ENCODE measurements at regions not wholly inside any gene's neighbourhood (a gene's known extent, or its start where the extent isn't known, plus 50 kb on each side); places are given as distances from the start of the nearest gene placed in this dataset.

DNA sequence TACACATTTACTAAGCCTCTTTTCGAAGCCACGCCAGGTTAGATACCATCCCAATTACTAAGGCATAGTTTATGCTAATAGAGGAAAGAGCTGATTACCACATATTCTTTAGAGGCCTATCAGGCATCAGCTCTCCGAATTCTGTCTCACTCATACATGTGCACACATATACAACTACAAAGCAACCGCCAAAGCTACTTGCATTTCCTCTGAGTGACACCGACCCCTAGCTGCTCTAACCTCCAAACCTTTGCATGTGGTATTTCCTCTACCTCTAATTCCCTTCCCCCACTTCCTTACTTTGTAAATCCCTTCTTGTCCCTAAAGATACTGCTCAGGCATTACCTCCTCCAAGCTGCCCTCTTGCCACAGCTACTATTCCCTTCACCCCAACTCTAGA lies 107.2 kb downstream of the DUSP6 start:
- TF ChIP-seq BHLHE40 (IDR thresholded peaks at IDR 0.05; ENCODE audit: low read depth, low read length), result no peak
- no peak for TF ChIP-seq MAFK (IDR thresholded peaks at IDR 0.05; ENCODE audit: partially characterized antibody)
- TF ChIP-seq FOSB (CRISPR knock-in tag; IDR thresholded peaks at IDR 0.05), result no peak
- TF ChIP-seq, protein P1, sequence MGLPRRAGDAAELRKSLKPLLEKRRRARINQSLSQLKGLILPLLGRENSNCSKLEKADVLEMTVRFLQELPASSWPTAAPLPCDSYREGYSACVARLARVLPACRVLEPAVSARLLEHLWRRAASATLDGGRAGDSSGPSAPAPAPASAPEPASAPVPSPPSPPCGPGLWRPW (IDR thresholded peaks at IDR 0.05), result no peak
- no peak for TF ChIP-seq EHF (CRISPR knock-in tag; IDR thresholded peaks at IDR 0.05)
- TF ChIP-seq PHF8 (IDR thresholded peaks at IDR 0.05; ENCODE audit: borderline replicate concordance, low read depth), result no peak
- TF ChIP-seq SREBF2 (IDR thresholded peaks at IDR 0.05), result no peak
- TF ChIP-seq RARB (CRISPR knock-in tag; IDR thresholded peaks at IDR 0.05), result no peak
- no peak for TF ChIP-seq ZNF302 (CRISPR knock-in tag; IDR thresholded peaks at IDR 0.05)
- TF ChIP-seq, protein P2, sequence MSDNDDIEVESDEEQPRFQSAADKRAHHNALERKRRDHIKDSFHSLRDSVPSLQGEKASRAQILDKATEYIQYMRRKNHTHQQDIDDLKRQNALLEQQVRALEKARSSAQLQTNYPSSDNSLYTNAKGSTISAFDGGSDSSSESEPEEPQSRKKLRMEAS (IDR thresholded peaks at IDR 0.05), result no peak
- TF ChIP-seq ZFP36 (IDR thresholded peaks at IDR 0.05; ENCODE audit: borderline replicate concordance, partially characterized antibody), result no peak
- TF ChIP-seq POLR2AphosphoS2 (conservative IDR thresholded peaks at IDR 0.05; ENCODE audit: low read length), result no peak
- TF ChIP-seq, protein P3, sequence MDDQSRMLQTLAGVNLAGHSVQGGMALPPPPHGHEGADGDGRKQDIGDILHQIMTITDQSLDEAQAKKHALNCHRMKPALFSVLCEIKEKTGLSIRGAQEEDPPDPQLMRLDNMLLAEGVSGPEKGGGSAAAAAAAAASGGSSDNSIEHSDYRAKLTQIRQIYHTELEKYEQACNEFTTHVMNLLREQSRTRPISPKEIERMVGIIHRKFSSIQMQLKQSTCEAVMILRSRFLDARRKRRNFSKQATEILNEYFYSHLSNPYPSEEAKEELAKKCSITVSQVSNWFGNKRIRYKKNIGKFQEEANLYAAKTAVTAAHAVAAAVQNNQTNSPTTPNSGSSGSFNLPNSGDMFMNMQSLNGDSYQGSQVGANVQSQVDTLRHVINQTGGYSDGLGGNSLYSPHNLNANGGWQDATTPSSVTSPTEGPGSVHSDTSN (IDR thresholded peaks at IDR 0.05), result no peak
- POLR2A ChIA-PET, result no interaction called here
- ATAC-seq (no peak), DNase-seq (ENCODE audit: low read depth in 1 of 2, low spot score in 1 of 2) (no peak), FAIRE-seq (no peak)
- Histone ChIP-seq H3K9me3 (no peaks in the 10 kb centered on the region), H3K4me2 (no peak overlapping the region), H3K4me3 (no peak overlapping the region), H3K4me1 (no peaks in the 10 kb centered on the region), H3K27ac (no peak overlapping the region)
- CTCF ChIA-PET, result interaction anchor here (0.9 to 1.3 kb wide), 2 partner anchors 10 to 17 kb away, joined by 3 read pairs; no protein-coding TSS in a partner anchor
- WGBS (ENCODE audit: missing lambda C conversion rate), result 63% methylated on average over 5 of the region's 5 CpGs

DNA sequence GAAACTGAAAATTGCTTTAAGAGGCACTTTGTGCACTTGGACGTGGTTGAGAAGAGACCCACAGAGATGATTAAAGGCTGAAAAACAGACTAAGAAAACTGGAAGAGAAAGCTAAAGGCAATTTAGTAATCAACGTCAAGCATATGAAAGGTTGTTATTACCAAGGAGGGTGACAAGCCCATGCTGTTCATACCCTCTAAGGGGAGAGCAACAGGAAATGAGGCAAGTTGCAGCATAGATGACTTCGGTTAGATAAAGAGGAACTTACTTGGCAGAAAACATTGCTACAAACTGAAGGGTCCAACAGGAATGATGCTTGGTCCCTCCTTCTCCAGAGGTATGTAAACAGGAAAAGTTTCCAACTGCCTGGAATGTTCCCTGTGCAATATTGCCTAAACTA lies 107.8 kb downstream of the DUSP6 start:
- Histone ChIP-seq H3K4me1 (no peaks in the 10 kb centered on the region), H3K4me3 (no peak overlapping the region), H3K9me3 (no peaks in the 10 kb centered on the region), H3K4me2 (no peak overlapping the region), H3K27ac (no peak overlapping the region)
- ATAC-seq (no peak), FAIRE-seq (no peak), DNase-seq (ENCODE audit: low read depth in 1 of 2, low spot score in 1 of 2) (no peak)
- ChIA-PET CTCF (no interaction called here), POLR2A (no interaction called here)
- 52% methylated on average over 3 of the region's 3 CpGs for WGBS (ENCODE audit: missing lambda C conversion rate)
- TF ChIP-seq ESRRA (IDR thresholded peaks at IDR 0.05; ENCODE audit: borderline replicate concordance, low read length), result no peak

DNA sequence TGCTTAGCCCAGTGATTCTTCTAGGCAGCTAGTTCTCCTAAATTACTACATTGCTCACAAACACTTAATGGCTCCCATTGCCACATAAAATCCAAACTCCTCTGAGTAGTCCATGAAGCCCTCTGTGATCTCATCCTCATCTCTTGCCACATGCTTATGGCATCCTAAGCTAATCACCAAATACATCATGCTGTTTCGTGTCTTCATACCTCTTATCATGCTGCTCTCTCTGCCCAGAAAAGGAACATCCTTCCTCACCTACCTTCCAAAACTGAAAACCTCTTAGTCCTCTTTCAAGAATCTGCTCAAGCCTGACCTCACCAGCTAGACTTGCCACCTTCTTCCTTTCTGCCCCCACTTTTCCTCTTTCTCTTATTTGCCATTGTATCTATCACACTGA lies 108.5 kb downstream of the DUSP6 start:
- TF ChIP-seq, protein P2 (IDR thresholded peaks at IDR 0.05), result no peak
- no peak for TF ChIP-seq RFX5 (IDR thresholded peaks at IDR 0.05)
- TF ChIP-seq GATA3 (IDR thresholded peaks at IDR 0.05; ENCODE audit: borderline replicate concordance), result no peak
- no peak for TF ChIP-seq HOXB13 (CRISPR knock-in tag; IDR thresholded peaks at IDR 0.05; ENCODE audit: low read depth)
- TF ChIP-seq, protein P4, sequence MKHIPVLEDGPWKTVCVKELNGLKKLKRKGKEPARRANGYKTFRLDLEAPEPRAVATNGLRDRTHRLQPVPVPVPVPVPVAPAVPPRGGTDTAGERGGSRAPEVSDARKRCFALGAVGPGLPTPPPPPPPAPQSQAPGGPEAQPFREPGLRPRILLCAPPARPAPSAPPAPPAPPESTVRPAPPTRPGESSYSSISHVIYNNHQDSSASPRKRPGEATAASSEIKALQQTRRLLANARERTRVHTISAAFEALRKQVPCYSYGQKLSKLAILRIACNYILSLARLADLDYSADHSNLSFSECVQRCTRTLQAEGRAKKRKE (CRISPR knock-in tag; IDR thresholded peaks at IDR 0.05; ENCODE audit: low read depth), result no peak
- TF ChIP-seq ESRRA (IDR thresholded peaks at IDR 0.05; ENCODE audit: borderline replicate concordance, low read length), result no peak
- no peak for TF ChIP-seq ZSCAN20 (CRISPR knock-in tag; IDR thresholded peaks at IDR 0.05)
- TF ChIP-seq, protein P5, sequence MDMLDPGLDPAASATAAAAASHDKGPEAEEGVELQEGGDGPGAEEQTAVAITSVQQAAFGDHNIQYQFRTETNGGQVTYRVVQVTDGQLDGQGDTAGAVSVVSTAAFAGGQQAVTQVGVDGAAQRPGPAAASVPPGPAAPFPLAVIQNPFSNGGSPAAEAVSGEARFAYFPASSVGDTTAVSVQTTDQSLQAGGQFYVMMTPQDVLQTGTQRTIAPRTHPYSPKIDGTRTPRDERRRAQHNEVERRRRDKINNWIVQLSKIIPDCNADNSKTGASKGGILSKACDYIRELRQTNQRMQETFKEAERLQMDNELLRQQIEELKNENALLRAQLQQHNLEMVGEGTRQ (IDR thresholded peaks at IDR 0.05), result no peak
- no peak for TF ChIP-seq RARB (CRISPR knock-in tag; IDR thresholded peaks at IDR 0.05)
- TF ChIP-seq, protein P6, sequence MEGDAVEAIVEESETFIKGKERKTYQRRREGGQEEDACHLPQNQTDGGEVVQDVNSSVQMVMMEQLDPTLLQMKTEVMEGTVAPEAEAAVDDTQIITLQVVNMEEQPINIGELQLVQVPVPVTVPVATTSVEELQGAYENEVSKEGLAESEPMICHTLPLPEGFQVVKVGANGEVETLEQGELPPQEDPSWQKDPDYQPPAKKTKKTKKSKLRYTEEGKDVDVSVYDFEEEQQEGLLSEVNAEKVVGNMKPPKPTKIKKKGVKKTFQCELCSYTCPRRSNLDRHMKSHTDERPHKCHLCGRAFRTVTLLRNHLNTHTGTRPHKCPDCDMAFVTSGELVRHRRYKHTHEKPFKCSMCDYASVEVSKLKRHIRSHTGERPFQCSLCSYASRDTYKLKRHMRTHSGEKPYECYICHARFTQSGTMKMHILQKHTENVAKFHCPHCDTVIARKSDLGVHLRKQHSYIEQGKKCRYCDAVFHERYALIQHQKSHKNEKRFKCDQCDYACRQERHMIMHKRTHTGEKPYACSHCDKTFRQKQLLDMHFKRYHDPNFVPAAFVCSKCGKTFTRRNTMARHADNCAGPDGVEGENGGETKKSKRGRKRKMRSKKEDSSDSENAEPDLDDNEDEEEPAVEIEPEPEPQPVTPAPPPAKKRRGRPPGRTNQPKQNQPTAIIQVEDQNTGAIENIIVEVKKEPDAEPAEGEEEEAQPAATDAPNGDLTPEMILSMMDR (IDR thresholded peaks at IDR 0.05), result no peak
- no peak for TF ChIP-seq JUNB (IDR thresholded peaks at IDR 0.05)
- no peak for TF ChIP-seq KDM1A (IDR thresholded peaks at IDR 0.05; ENCODE audit: low read depth)
- TF ChIP-seq, protein P7, sequence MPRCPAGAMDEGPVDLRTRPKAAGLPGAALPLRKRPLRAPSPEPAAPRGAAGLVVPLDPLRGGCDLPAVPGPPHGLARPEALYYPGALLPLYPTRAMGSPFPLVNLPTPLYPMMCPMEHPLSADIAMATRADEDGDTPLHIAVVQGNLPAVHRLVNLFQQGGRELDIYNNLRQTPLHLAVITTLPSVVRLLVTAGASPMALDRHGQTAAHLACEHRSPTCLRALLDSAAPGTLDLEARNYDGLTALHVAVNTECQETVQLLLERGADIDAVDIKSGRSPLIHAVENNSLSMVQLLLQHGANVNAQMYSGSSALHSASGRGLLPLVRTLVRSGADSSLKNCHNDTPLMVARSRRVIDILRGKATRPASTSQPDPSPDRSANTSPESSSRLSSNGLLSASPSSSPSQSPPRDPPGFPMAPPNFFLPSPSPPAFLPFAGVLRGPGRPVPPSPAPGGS (IDR thresholded peaks at IDR 0.05), result no peak
- TF ChIP-seq FOSL2 (IDR thresholded peaks at IDR 0.05), result no peak
- TF ChIP-seq FOSL2 (CRISPR knock-in tag; IDR thresholded peaks at IDR 0.05), result no peak
- no peak for TF ChIP-seq RCOR1 (IDR thresholded peaks at IDR 0.05; ENCODE audit: low read depth, low read length)
- TF ChIP-seq TFCP2L1 (CRISPR knock-in tag; IDR thresholded peaks at IDR 0.05), result no peak
- DNase-seq (ENCODE audit: low read depth in 1 of 2, low spot score in 1 of 2) (no peak), FAIRE-seq (no peak), ATAC-seq (no peak)
- POLR2A ChIA-PET, result no interaction called here
- Histone ChIP-seq H3K4me1 (no peaks in the 10 kb centered on the region), H3K9me3 (no peaks in the 10 kb centered on the region), H3K4me2 (no peak overlapping the region), H3K27ac (no peak overlapping the region), H3K4me3 (no peak overlapping the region)
- CTCF ChIA-PET, result no interaction called here
- WGBS (ENCODE audit: missing lambda C conversion rate), result 24% methylated on average over 1 of the region's 1 CpG
